H9 (cell line): ENCODE measurements at regions not wholly inside any gene's neighbourhood (a gene's known extent, or its start where the extent isn't known, plus 50 kb on each side); places are given as distances from the start of the nearest gene placed in this dataset.

Experiments
- DNase-seq: peaks from one replicate; pipeline ENCODE4 v3.0.0-alpha.2; 2017
- H2AFZ ChIP-seq: one replicate; pipeline ENCODE4 v1.6.1; 2013; ENCODE audit warnings: mild to moderate bottlenecking, low read length, control low read depth, moderate library complexity
- H2AK5ac ChIP-seq: 2 replicates; pipeline ENCODE4 v1.6.1; 2013; ENCODE audit warnings: low read length, control low read depth, mixed read lengths; ENCODE audit not compliant: insufficient read length
- H2BK120ac ChIP-seq: one replicate; pipeline ENCODE4 v1.6.1; 2013; ENCODE audit warnings: low read depth, mild to moderate bottlenecking, low read length, control low read depth, inconsistent platforms; ENCODE audit not compliant: poor library complexity, severe bottlenecking
- H2BK12ac ChIP-seq: 2 replicates; pipeline ENCODE4 v1.6.1; 2013; ENCODE audit warnings: low read length, control low read depth, mixed read lengths, low read depth; ENCODE audit not compliant: insufficient read length
- H2BK15ac ChIP-seq: 2 replicates; pipeline ENCODE4 v1.6.1; 2013; ENCODE audit warnings: low read depth, low read length, control low read depth
- H2BK20ac ChIP-seq: one replicate; pipeline ENCODE4 v1.6.1; 2013; ENCODE audit warnings: low read depth, mild to moderate bottlenecking, low read length, control low read depth, inconsistent platforms; ENCODE audit not compliant: poor library complexity, severe bottlenecking
- H2BK5ac ChIP-seq: 2 replicates; pipeline ENCODE4 v1.6.1; 2013; ENCODE audit warnings: low read length, control low read depth, mixed read lengths; ENCODE audit not compliant: insufficient read length
- H3K14ac ChIP-seq: 2 replicates; pipeline ENCODE4 v1.6.1; 2013; ENCODE audit warnings: low read length, control low read depth; ENCODE audit not compliant: insufficient read depth
- H3K18ac ChIP-seq: 2 replicates; pipeline ENCODE4 v1.6.1; 2013; ENCODE audit warnings: low read depth, mild to moderate bottlenecking, mixed read lengths, low read length, control low read depth; ENCODE audit not compliant: insufficient read length
- H3K23ac ChIP-seq: 2 replicates; pipeline ENCODE4 v1.6.1; 2013; ENCODE audit warnings: low read length, control low read depth, mixed read lengths, low read depth; ENCODE audit not compliant: insufficient read length
- H3K23me2 ChIP-seq: 2 replicates; pipeline ENCODE4 v1.6.1; 2013; ENCODE audit warnings: low read depth, mild to moderate bottlenecking, mixed read lengths, low read length, control low read depth; ENCODE audit not compliant: insufficient read length, poor library complexity, severe bottlenecking
- H3K27ac ChIP-seq: 2 replicates; pipeline ENCODE4 v1.5.1; 2013; ENCODE audit warnings: low read length, control low read depth, mixed read lengths, low read depth; ENCODE audit not compliant: insufficient read length
- H3K27me3 ChIP-seq: 2 replicates; pipeline ENCODE4 v1.6.1; 2013; ENCODE audit warnings: low read length, control low read depth, inconsistent platforms; ENCODE audit not compliant: insufficient read depth
- H3K4ac ChIP-seq: 2 replicates; pipeline ENCODE4 v1.6.1; 2013; ENCODE audit warnings: low read depth, mild to moderate bottlenecking, control low read depth, inconsistent platforms, low read length, moderate library complexity
- H3K4me1 ChIP-seq: 2 replicates; pipeline ENCODE4 v1.6.1; 2013; ENCODE audit warnings: low read length, control low read depth, inconsistent platforms; ENCODE audit not compliant: insufficient read depth
- H3K4me2 ChIP-seq: 2 replicates; pipeline ENCODE4 v1.6.1; 2013; ENCODE audit warnings: low read length, control low read depth, mixed read lengths; ENCODE audit not compliant: insufficient read length, insufficient read depth
- H3K56ac ChIP-seq: 2 replicates; pipeline ENCODE4 v1.6.1; 2013; ENCODE audit warnings: low read depth, mild to moderate bottlenecking, mixed read lengths, low read length, control low read depth; ENCODE audit not compliant: insufficient read length
- H3K79me1 ChIP-seq: 2 replicates; pipeline ENCODE4 v1.6.1; 2013; ENCODE audit warnings: low read depth, mild to moderate bottlenecking, moderate library complexity, low read length, control low read depth, inconsistent platforms; ENCODE audit not compliant: insufficient read depth, poor library complexity, severe bottlenecking
- H3K79me2 ChIP-seq: 2 replicates; pipeline ENCODE4 v1.6.1; 2013; ENCODE audit warnings: low read length, control low read depth, inconsistent platforms; ENCODE audit not compliant: insufficient read depth
- H3K9ac ChIP-seq: 2 replicates; pipeline ENCODE4 v1.6.1; 2013; ENCODE audit warnings: low read length, control low read depth, mixed read lengths; ENCODE audit not compliant: insufficient read length; ENCODE audit errors: extremely low read depth
- H3K9me3 ChIP-seq: one replicate; pipeline ENCODE4 v1.6.1; 2013; ENCODE audit warnings: low read depth, low read length, inconsistent platforms; ENCODE audit not compliant: control insufficient read depth
- H3T11ph ChIP-seq: one replicate; pipeline ENCODE4 v1.6.1; 2013; ENCODE audit warnings: mild to moderate bottlenecking, low read length, control low read depth, inconsistent platforms
- H4K20me1 ChIP-seq: one replicate; pipeline ENCODE4 v1.6.1; 2013; ENCODE audit not compliant: control insufficient read depth, insufficient read length, insufficient read depth
- H4K5ac ChIP-seq: 2 replicates; pipeline ENCODE4 v1.6.1; 2013; ENCODE audit warnings: low read depth, mild to moderate bottlenecking, mixed read lengths, low read length, control low read depth; ENCODE audit not compliant: insufficient read length
- H4K8ac ChIP-seq: replicated peaks from 2 replicates; pipeline ENCODE4 v1.6.1; 2013; ENCODE audit warnings: low read length, control low read depth, mixed read lengths, low read depth; ENCODE audit not compliant: insufficient read length
- H4K91ac ChIP-seq: 2 replicates; pipeline ENCODE4 v1.6.1; 2013; ENCODE audit warnings: low read depth, mild to moderate bottlenecking, moderate library complexity, mixed read lengths, low read length, control low read depth; ENCODE audit not compliant: insufficient read length
- H3K27ac Mint-ChIP-seq, 3 experiments: 2 replicates in 2 of 3; 3 replicates in 1 of 3; pipeline ENCODE4 v1.8.0; 2020 to 2021; ENCODE audit warnings: mixed read lengths in 3 of 3, mild to moderate bottlenecking in 1 of 3, moderate library complexity in 1 of 3
- H3K27me3 Mint-ChIP-seq: 2 replicates; pipeline ENCODE4 v1.8.0; 2021; ENCODE audit warnings: low read depth, mild to moderate bottlenecking, moderate library complexity, mixed read lengths
- H3K36me3 Mint-ChIP-seq, 3 experiments: 2 replicates in 2 of 3; 3 replicates in 1 of 3; pipeline ENCODE4 v1.8.0; 2020 to 2021; ENCODE audit warnings: low read depth in 3 of 3, mixed read lengths in 3 of 3; ENCODE audit not compliant: insufficient read depth in 1 of 3
- H3K4me1 Mint-ChIP-seq, 2 experiments: 2 replicates each; pipeline ENCODE4 v1.8.0; 2020; ENCODE audit warnings: mixed read lengths in 2 of 2
- H3K4me3 Mint-ChIP-seq, 2 experiments: 2 replicates in 1 of 2; 3 replicates in 1 of 2; pipeline ENCODE4 v1.8.0; 2020 to 2021; ENCODE audit warnings: mild to moderate bottlenecking in 2 of 2, mixed read lengths in 2 of 2, moderate library complexity in 1 of 2
- H3K9me3 Mint-ChIP-seq, 2 experiments: 2 replicates in 1 of 2; 3 replicates in 1 of 2; pipeline ENCODE4 v1.8.0; 2020; ENCODE audit warnings: mild to moderate bottlenecking in 2 of 2, mixed read lengths in 2 of 2, moderate library complexity in 1 of 2
- CTCF ChIP-seq: fragments of 200-600 bp; sonication (generic); conservative IDR thresholded peaks from 3 replicates; pipeline ENCODE4 v1.8.0; 2021; ENCODE audit warnings: antibody characterized with exemption, mild to moderate bottlenecking
- WGBS: extraction: QIAGEN DNeasy Blood & Tissue Kit; methylation state at CpG from one replicate; pipeline ENCODE4 v1.1.7; 2013; ENCODE audit warnings: missing lambda C conversion rate, low lambda C conversion rate, mixed read lengths; ENCODE audit not compliant: insufficient read length; ENCODE audit errors: extremely low coverage; 5-methylcytosine and 5-hydroxymethylcytosine counted together

GRCh38 chr3:4241595-4242170, 61.5 kb upstream of the SETMAR start:
- H3K9ac ChIP-seq = no peak overlapping the region
- H2BK120ac ChIP-seq = no peak overlapping the region
- WGBS = no CpG with 5 or more reads among the region's 8 CpGs
- no peak overlapping the region for H3T11ph ChIP-seq
- H3K23me2 ChIP-seq = no peaks in the 10 kb centered on the region
- H3K4me2 ChIP-seq = no peak overlapping the region
- H2BK5ac ChIP-seq = no peak overlapping the region
- H3K9me3 ChIP-seq = no peaks in the 10 kb centered on the region
- no peaks in the 10 kb centered on the region for H3K27me3 ChIP-seq
- Mint-ChIP-seq H3K4me1 (peaks cover 4 to 6% of the 10 kb centered on the region in 2 experiments; a peak in 2 of 4 replicates), H3K36me3 (peaks cover 0 to 6% (median 0%) of the 10 kb centered on the region in 3 experiments; a peak in 2 of 7 replicates), H3K27ac (no peak overlapping the region; a peak in 1 of 7 replicates), H3K9me3 (peaks cover 7 to 11% of the 10 kb centered on the region in 2 experiments; a peak in 3 of 5 replicates), H3K27me3 (peaks cover 9% of the 10 kb centered on the region), H3K4me3 (no peak overlapping the region)
- no peak overlapping the region for H2AFZ ChIP-seq
- H4K91ac ChIP-seq = no peak overlapping the region
- no peak overlapping the region for H3K56ac ChIP-seq
- H3K79me1 ChIP-seq = no peaks in the 10 kb centered on the region
- no peak overlapping the region for H2AK5ac ChIP-seq
- no peaks in the 10 kb centered on the region for H3K4me1 ChIP-seq
- H4K20me1 ChIP-seq = no peaks in the 10 kb centered on the region
- H2BK20ac ChIP-seq = no peak overlapping the region
- H3K18ac ChIP-seq = no peak overlapping the region
- H3K27ac ChIP-seq = no peak overlapping the region
- no peak overlapping the region for H4K8ac ChIP-seq
- H3K23ac ChIP-seq = no peak overlapping the region
- H3K79me2 ChIP-seq = no peaks in the 10 kb centered on the region
- no peak overlapping the region for H3K4ac ChIP-seq
- no peak overlapping the region for H2BK15ac ChIP-seq
- H3K14ac ChIP-seq = no peak overlapping the region
- H2BK12ac ChIP-seq = no peak overlapping the region
- H4K5ac ChIP-seq = no peak overlapping the region
- DNase-seq = no peak
- TF ChIP-seq CTCF = no peak
